Fibroblast of the conjunctiva (primary cell): ENCODE measurements at regions not wholly inside any gene's neighbourhood (a gene's known extent, or its start where the extent isn't known, plus 50 kb on each side); places are given as distances from the start of the nearest gene placed in this dataset.

Experiments
- DNase-seq: peaks from one replicate; pipeline ENCODE4 v3.0.0-alpha.2; 2010; ENCODE audit warnings: low read depth

DNA sequence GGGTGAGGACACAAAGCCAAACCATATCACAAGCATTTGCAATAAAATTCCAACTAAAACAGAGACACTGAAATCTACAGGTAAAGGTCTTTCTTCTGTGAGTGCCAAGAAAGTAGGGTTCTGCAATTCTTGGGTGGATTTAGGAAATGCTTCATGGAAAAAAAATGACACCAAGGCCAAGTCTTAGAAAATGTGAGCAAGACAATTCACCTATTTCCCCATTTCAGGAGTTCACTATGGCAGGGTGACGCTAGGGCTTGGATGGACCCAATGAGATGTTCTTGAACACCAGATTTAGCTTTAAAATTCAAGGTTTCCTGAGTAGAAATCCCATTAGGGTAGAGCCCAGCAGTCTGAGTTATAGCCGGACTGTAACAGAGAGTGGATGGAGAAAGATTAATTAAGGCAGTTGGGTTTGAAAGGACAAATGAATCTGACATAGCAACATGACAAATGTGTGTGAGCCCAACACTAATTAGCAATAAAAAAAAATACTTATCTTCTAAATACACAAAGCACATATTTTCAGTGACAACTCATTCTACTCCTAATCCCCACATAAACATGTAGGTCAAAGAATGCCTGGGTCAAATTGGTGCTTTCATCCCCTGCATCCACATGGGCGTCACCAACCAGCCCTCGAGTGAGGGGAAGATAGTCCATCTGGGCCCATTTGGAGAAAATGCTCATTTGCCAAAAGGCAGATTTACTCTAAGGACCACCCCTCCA is 180.4 kb upstream of the JARID2 start:
- no peak for DNase-seq

DNA sequence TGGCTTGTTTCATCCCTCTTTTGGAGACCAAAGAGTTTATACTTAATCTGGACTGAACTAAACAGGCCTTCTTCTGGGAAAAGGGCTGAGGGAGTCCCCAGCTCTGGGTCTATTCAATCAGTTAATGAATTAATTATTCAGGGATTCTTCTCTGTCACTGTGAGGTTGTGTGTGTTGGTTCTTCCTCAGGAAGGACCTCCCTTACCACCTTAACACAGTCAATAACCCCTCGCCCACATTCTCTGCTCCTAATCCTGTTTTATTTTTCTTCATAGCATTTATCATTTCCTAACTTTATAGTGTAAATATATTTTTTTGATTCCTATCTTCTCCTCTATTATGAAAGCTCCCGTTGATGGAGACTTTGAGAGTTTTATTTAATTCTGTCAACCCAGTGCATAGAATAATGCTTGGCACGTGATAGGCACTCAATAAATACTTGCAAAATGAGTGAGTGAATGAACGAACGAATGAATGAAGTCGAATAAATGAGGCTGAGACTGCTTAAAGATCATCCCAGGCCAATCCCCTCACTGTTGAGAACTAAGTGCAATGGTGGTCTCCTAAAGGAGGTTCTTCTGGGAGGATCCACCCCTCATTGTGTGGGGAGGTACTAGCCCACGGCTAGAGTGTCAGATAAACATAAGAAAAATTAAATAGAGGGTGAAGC is 179.6 kb upstream of the JARID2 start:
- DNase-seq, result no peak

DNA sequence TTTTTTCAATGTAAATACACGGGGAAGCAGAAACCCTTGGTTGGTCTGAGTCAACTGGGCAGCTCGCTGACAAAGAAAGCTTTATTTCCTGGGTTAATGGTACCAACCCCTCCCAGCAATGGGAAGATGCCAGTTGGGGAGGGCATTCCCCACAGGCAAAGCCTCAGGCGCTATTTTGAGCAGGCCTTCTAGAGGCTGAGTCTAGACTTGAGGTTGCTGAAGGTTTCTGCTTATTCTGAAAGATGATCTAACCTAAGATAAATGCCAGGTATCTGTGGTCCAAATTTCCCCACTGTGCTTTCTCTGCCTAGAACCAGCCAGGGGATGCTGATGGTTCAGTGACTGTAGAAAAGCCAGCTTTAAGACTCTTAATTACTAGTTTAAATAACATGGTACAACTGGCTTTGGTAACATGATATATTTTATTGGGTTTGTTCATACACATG is 172.5 kb upstream of the JARID2 start:
- DNase-seq, result no peak

- no peak for DNase-seq
These were observed 171.9 kb upstream of the JARID2 start for GRCh38 chr6:15073883-15074465.

DNA sequence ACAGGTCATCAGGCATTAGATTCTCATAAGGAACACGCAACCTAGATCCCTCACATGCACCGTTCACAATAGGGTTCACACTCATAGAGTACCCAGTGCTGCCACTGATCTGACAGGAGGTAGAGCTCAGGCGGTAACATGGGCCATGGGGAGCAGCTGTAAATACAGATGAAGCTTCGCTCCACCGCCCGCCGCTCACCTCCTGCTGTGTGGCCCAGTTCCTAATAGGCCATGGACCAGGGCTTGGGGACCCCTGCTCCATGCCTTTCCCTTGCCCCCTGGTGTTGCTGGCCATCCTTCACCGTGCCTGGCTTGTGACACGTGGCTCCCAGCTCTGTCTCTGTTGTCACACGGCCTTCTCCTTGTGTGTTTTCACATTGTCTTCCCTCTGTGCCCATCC is 171.1 kb upstream of the JARID2 start:
- DNase-seq, result no peak

DNA sequence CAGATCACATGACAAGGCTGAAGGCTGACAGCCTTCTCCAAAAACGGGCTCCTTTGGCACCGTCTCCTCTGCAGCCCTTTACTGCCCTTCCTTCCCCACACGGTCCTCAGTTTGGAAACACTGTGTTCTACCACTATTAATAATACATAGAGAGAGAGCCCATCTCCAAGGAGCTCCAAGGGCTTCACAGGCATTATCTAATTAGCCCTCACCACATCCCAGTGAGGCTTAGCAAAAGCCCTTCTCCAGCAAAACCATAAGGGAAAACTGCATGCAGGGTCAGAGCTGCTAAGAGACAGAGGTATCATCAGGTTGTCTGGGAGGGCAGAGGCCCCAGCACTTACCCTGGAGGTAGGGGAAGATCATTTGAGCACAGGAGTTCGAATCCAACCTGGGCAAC is 169.3 kb upstream of the JARID2 start:
- no peak for DNase-seq

GRCh38 chr6:15077006-15077405 is 168.9 kb upstream of the JARID2 start:
- no peak for DNase-seq

GRCh38 chr6:15077961-15078360 is 167.9 kb upstream of the JARID2 start:
- no peak for DNase-seq

- no peak for DNase-seq
These were observed 166.5 kb upstream of the JARID2 start for GRCh38 chr6:15079288-15079817.

DNA sequence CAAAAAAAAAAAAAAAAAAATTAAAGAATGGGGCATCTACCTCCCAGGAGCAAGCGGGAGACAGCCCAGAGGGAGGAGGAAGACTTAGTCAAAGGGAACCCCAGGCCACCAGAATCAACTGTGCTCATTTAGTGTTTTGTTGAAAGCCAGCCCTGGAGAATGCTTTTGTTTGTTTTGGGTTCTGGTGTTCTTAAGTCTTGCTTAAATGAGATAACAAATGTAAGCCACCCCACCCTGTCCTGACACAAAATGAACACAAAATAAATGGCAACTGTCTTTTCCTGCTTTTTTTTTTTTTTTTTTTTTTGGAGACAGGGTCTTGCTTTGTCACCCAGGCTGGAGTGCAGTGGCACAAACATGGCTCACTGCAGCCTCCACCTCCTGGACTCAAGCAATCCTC is 165.0 kb upstream of the JARID2 start:
- no peak for DNase-seq

GRCh38 chr6:15081447-15081846 is 164.4 kb upstream of the JARID2 start:
- no peak for DNase-seq

- no peak for DNase-seq
These were observed 163.2 kb upstream of the JARID2 start for GRCh38 chr6:15082708-15083107.

DNA sequence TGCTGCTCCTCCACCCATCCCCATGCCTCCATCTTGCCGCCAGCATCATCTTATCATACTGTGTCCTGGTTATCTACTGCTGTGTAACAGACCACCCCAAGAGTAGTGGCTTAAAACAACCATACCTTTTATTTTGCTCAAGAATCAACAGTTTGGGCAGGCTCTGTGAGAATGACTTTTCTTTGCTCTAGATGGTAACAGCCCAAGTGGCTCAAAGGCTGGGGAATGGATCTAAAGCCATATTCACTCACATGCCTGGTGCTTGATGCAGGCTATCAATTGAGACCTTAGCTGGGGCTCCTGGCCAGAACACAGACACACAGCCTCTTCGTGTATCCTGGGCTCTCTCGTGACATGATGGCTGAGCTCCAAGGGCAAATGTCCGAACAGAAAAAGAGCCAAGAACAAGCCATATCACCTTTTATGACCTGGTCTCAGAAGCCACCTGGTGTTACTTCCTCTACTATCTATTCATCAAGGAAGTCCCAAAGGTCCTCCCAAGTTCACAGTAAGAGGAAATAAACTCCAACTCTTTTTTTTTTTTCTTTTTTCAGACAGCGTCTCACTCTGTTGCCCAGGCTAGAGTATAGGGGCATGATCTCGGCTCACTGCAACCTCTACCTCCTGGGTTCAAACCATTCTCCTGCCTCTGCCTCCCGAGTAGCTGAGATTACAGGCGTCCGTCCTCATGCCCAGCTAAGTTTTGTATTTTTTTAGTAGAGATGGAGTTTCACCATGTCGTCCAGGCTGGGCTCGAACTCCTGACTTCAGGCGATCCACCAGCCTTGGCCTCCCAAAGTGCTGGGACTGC is 159.3 kb upstream of the JARID2 start:
- no peak for DNase-seq

DNA sequence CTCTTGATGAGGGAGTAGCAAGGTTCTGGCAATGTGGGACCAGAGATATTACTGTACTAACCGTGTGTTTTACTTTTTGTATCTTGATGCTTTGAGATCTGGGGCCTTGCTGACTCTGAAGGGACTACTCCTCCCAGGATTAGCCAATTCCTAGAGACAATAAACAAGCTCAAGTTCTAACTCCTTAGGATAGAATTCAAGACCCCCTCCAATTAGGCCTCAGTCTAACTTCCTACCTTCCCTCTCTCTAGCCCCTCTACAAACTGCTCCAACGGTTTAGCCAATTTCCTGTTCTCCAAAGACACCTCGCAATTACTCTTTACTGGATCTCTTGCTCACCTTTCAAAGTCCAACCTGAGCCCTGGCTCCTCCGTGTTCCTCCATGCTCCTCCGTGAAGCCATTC is 158.7 kb upstream of the JARID2 start:
- DNase-seq, result no peak

DNA sequence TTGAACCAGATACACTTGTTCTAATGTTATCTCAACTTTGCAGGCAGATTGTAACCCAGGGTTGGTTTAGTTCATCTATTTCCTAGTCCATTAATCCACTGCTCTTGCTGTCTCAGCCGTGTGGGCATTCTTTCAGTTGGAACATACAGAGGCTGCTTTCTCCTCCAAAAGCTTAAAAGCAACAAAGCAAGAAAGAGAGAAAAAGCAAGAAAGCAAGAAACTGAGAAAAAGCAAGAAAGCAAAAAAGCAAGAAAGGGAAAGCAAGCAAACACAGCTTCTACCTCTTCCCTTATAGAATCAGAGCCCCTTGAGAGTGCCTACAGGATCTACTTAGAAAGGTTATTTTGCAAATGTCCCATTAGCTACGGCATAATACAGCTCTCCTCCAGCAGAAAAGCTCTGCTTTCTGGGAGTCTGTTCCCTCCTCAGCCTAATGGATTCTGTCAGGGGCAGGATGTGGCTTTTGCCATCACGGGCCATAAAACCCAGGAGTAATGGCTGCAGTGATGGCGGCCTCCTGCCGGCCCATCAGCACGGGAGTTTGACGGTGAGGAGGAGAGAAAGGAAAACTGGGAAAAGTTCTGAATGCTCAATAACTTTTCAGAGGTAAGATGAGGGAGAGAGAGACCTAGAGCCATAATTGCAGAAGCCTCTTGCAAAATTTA is 156.8 kb upstream of the JARID2 start:
- DNase-seq, result no peak

- no peak for DNase-seq
These were observed 156.2 kb upstream of the JARID2 start for GRCh38 chr6:15089569-15090144.

- no peak for DNase-seq
These were observed 155.7 kb upstream of the JARID2 start for GRCh38 chr6:15090145-15090579.

DNA sequence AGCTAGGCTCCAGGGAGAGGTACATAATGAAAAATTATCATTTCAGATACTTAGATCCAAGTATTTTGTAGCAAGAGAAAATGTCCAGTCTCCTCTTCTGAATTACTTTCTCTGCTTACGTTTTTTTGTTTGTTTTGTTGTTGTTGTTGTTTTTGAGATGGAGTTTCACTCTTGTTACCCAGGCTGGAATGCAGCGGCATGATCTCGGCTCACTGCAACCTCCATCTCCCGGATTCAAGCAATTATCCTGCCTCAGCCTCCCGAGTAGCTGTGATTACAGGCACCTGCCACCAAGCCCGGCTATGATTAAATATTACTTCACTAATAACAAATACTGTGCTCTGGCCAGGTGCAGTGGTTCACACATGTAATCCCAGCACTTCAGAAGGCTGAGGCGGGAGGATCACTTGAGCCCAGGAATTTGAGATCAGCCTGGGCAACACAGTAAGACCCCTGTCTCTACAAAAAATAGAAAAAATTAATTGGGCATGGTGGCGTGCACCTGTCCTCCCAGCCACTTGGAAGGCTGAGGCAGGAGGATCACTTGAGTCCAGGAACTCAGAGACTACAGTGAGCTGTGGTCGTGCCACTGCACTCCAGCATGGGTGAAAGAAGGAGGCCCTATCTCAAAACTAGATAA is 155.0 kb upstream of the JARID2 start:
- DNase-seq, result no peak

GRCh38 chr6:15096894-15097837 is 148.7 kb upstream of the JARID2 start:
- no peak for DNase-seq

- no peak for DNase-seq
These were observed 144.7 kb upstream of the JARID2 start for GRCh38 chr6:15101130-15101529.
